ENCODE measurements at regions not wholly inside any gene's neighbourhood (a gene's known extent, or its start where the extent isn't known, plus 50 kb on each side); places are given as distances from the start of the nearest gene placed in this dataset.

DNA sequence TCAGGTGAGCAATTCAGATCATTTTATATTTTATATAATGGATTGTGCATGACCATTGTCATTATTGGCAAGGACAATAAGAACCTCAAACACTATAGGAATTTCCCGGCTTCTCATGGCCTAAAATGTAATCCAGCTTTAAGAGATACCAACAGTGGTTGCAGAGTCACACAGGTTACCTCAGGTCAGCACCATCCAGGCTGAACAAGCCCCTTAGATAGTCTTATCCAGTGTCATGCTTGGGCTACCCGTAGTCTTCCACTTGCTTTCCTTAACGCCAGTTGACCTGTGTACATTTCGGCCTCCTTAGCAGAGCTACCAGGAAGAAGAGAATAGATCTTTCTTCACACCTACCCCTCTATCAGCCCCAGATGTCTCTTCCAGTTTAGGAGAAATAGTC, 293.3 kb upstream of the SYT4 start:
- H3K36me3 ChIP-seq: no peaks in the 10 kb centered on the region
- ATAC-seq (ENCODE audit: insufficient number of reproducible peaks, low FRiP score, low read depth): no peak
- H3K27ac ChIP-seq: no peak overlapping the region
- no peak for DNase-seq (ENCODE audit: low spot score)
- no peak overlapping the region for H3K4me3 ChIP-seq
- H3K4me1 ChIP-seq (ENCODE audit: control insufficient read depth in 1 of 2, low read depth in 2 of 2): no peaks in the 10 kb centered on the region
- H3K9me3 ChIP-seq: no peaks in the 10 kb centered on the region
- no peaks in the 10 kb centered on the region for H3K27me3 ChIP-seq (replicated peaks; ENCODE audit: insufficient read depth)
- TF ChIP-seq, protein P1, sequence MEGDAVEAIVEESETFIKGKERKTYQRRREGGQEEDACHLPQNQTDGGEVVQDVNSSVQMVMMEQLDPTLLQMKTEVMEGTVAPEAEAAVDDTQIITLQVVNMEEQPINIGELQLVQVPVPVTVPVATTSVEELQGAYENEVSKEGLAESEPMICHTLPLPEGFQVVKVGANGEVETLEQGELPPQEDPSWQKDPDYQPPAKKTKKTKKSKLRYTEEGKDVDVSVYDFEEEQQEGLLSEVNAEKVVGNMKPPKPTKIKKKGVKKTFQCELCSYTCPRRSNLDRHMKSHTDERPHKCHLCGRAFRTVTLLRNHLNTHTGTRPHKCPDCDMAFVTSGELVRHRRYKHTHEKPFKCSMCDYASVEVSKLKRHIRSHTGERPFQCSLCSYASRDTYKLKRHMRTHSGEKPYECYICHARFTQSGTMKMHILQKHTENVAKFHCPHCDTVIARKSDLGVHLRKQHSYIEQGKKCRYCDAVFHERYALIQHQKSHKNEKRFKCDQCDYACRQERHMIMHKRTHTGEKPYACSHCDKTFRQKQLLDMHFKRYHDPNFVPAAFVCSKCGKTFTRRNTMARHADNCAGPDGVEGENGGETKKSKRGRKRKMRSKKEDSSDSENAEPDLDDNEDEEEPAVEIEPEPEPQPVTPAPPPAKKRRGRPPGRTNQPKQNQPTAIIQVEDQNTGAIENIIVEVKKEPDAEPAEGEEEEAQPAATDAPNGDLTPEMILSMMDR (IDR thresholded peaks at IDR 0.05): no peak

DNA sequence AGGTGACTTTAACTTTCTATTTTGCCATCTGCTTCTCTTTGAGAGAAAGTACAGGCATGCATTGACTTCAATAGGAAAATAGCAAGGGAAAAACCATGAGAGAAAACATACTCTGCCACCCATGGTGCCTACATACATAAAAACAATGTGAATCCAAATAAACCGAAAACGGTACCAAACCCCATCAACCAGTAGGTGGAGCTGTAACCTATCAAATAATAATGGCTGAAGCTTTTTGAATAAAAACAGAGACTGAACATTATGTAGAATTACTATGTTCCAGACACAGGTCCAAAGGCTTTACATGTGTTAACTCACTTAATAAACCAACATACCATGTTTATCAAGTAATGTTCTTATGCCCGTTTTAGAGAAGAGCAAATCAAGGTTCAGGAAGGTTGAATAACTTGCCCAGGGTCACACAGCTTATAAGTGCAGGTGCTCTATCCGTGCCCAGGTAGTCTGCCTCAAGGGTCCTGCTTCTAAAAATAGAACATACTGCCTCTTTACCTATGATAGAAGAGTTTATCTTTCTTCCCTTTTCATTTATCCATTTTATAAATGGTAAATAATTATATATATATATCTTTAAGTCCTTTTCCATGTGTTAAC, 293.9 kb upstream of the SYT4 start:
- Histone ChIP-seq H3K36me3 (no peaks in the 10 kb centered on the region), H3K9me3 (no peaks in the 10 kb centered on the region), H3K27ac (no peak overlapping the region), H3K4me1 (ENCODE audit: control insufficient read depth in 1 of 2, low read depth in 2 of 2) (no peaks in the 10 kb centered on the region), H3K27me3 (replicated peaks; ENCODE audit: insufficient read depth) (no peaks in the 10 kb centered on the region), H3K4me3 (no peak overlapping the region)
- DNase-seq (ENCODE audit: low spot score): no peak
- TF ChIP-seq, protein P1 (IDR thresholded peaks at IDR 0.05): peak; percentile 48
- ATAC-seq (ENCODE audit: insufficient number of reproducible peaks, low FRiP score, low read depth): no peak

GRCh38 chr18:43572163-43572562, 294.9 kb upstream of the SYT4 start:
- Histone ChIP-seq H3K36me3 (no peaks in the 10 kb centered on the region), H3K4me1 (ENCODE audit: control insufficient read depth in 1 of 2, low read depth in 2 of 2) (no peaks in the 10 kb centered on the region), H3K27me3 (replicated peaks; ENCODE audit: insufficient read depth) (no peaks in the 10 kb centered on the region), H3K9me3 (no peaks in the 10 kb centered on the region), H3K27ac (no peak overlapping the region), H3K4me3 (no peak overlapping the region)
- TF ChIP-seq, protein P1 (IDR thresholded peaks at IDR 0.05): no peak
- ATAC-seq (ENCODE audit: insufficient number of reproducible peaks, low FRiP score, low read depth) (no peak), DNase-seq (ENCODE audit: low spot score) (no peak)

GRCh38 chr18:43574974-43575373, 297.7 kb upstream of the SYT4 start:
- Histone ChIP-seq H3K4me3 (no peak overlapping the region), H3K27me3 (replicated peaks; ENCODE audit: insufficient read depth) (no peaks in the 10 kb centered on the region)

DNA sequence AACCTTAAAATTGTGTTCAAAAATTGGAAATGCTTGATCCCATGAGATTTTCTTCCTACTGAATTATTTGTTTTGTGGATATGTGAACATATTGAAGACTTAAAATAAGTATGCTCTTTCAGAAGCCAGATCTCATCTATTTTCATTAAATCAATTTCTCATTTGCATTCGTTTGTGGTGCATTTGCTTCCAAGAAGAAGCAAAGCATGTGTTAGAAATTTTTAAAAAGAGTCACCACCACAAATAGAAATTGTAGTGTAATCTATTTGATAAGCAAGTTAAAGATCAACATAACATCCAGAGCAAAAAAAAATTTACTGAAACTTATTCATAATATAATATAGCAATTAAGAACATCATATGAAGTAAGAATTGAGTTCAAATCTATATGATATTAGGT, 300.9 kb upstream of the SYT4 start:
- Histone ChIP-seq H3K4me3 (no peak overlapping the region), H3K9me3 (no peaks in the 10 kb centered on the region), H3K36me3 (no peaks in the 10 kb centered on the region), H3K27ac (no peak overlapping the region), H3K4me1 (ENCODE audit: control insufficient read depth in 1 of 2, low read depth in 2 of 2) (no peaks in the 10 kb centered on the region), H3K27me3 (replicated peaks; ENCODE audit: insufficient read depth) (no peaks in the 10 kb centered on the region)
- DNase-seq (ENCODE audit: low spot score): no peak
- ATAC-seq (ENCODE audit: insufficient number of reproducible peaks, low FRiP score, low read depth): no peak
- TF ChIP-seq, protein P1 (IDR thresholded peaks at IDR 0.05): no peak

More at GRCh38 chr18:43574974-43575373, 297.7 kb upstream of the SYT4 start:
- no peaks in the 10 kb centered on the region for H3K36me3 ChIP-seq
- no peaks in the 10 kb centered on the region for H3K4me1 ChIP-seq (ENCODE audit: control insufficient read depth in 1 of 2, low read depth in 2 of 2)
- TF ChIP-seq, protein P1 (IDR thresholded peaks at IDR 0.05): no peak
- H3K27ac ChIP-seq: no peak overlapping the region
- DNase-seq (ENCODE audit: low spot score): no peak
- no peak for ATAC-seq (ENCODE audit: insufficient number of reproducible peaks, low FRiP score, low read depth)
- H3K9me3 ChIP-seq: no peaks in the 10 kb centered on the region

All from thoracic aorta (tissue), 2 donors.